HepG2 (cell line): ENCODE measurements at regions not wholly inside any gene's neighbourhood (a gene's known extent, or its start where the extent isn't known, plus 50 kb on each side); places are given as distances from the start of the nearest gene placed in this dataset.

Experiments
- BCL6 ChIP-seq: IDR thresholded peaks from 2 replicates; pipeline ENCODE4 v1.6.1; 2016; ENCODE audit warnings: missing genetic modification reagents, missing compliant biosample characterization
- CBFB ChIP-seq: sonication (generic); formaldehyde crosslinking; IDR thresholded peaks from 2 replicates; pipeline ENCODE4 v1.4.0; 2020; ENCODE audit warnings: missing genetic modification reagents
- EED ChIP-seq: sonication (generic); formaldehyde crosslinking; IDR thresholded peaks from 2 replicates; pipeline ENCODE4 v1.5.0; 2020; ENCODE audit warnings: mild to moderate bottlenecking, missing genetic modification reagents
- ELF3 ChIP-seq: IDR thresholded peaks from 2 replicates; pipeline ENCODE4 v1.6.1; 2016; ENCODE audit warnings: missing genetic modification reagents, missing compliant biosample characterization
- HNF4G ChIP-seq, 2 experiments: sonication (generic) in 1 of 2; formaldehyde crosslinking in 1 of 2; IDR thresholded peaks; 2 replicates each; pipeline versions ENCODE4 v1.4.0 to v1.6.1; 2011 to 2020; ENCODE audit warnings: borderline replicate concordance in 2 of 2, low read depth in 2 of 2, mild to moderate bottlenecking in 2 of 2, low read length in 1 of 2, missing genetic modification reagents in 1 of 2, moderate library complexity in 1 of 2
- IKZF4 ChIP-seq: sonication (generic); formaldehyde crosslinking; IDR thresholded peaks from 2 replicates; pipeline ENCODE4 v1.5.1; 2020; ENCODE audit warnings: borderline replicate concordance, mild to moderate bottlenecking, low read depth, missing genetic modification reagents; ENCODE audit errors: not compliant biosample characterization
- MIER2 ChIP-seq: IDR thresholded peaks from 2 replicates; pipeline ENCODE4 v1.6.1; 2016; ENCODE audit warnings: missing biosample characterization, missing genetic modification reagents
- PAX8 ChIP-seq: sonication (generic); formaldehyde crosslinking; IDR thresholded peaks from 2 replicates; pipeline ENCODE4 v1.8.0; 2022; ENCODE audit warnings: mild to moderate bottlenecking, missing genetic modification reagents, borderline replicate concordance
- PREB ChIP-seq: sonication (generic); formaldehyde crosslinking; IDR thresholded peaks from 2 replicates; pipeline ENCODE4 v1.4.0; 2020; ENCODE audit warnings: missing genetic modification reagents
- RFX5 ChIP-seq: IDR thresholded peaks from 2 replicates; pipeline ENCODE4 v1.6.1; 2011; ENCODE audit warnings: low read depth, low read length, improper control_type of control experiment
- SAP130 ChIP-seq: IDR thresholded peaks from 2 replicates; pipeline ENCODE4 v1.6.1; 2016; ENCODE audit warnings: low read depth
- SMYD3 ChIP-seq: sonication (generic); formaldehyde crosslinking; IDR thresholded peaks from 2 replicates; pipeline ENCODE4 v1.8.1; 2023; ENCODE audit warnings: mild to moderate bottlenecking, missing genetic modification reagents
- SOX13 ChIP-seq, 3 experiments: fragments of 450-650 bp in 1 of 3; sonication (generic) in 1 of 3; formaldehyde crosslinking in 1 of 3; IDR thresholded peaks in 2 of 3; conservative IDR thresholded peaks in 1 of 3; 2 replicates each; pipeline versions ENCODE4 v1.5.0 to v1.6.1; 2016 to 2020; ENCODE audit warnings: antibody characterized with exemption in 1 of 3, mild to moderate bottlenecking in 1 of 3, missing compliant biosample characterization in 1 of 3, missing genetic modification reagents in 1 of 3, moderate library complexity in 1 of 3
- SOX5 ChIP-seq: IDR thresholded peaks from 2 replicates; pipeline ENCODE4 v1.6.1; 2016; ENCODE audit warnings: borderline replicate concordance
- SOX6 ChIP-seq, 2 experiments: fragments of 450-650 bp in 1 of 2; sonication (generic) in 1 of 2; formaldehyde crosslinking in 1 of 2; IDR thresholded peaks; 2 replicates each; pipeline versions ENCODE4 v1.4.0 to v1.6.1; 2017 to 2020; ENCODE audit warnings: antibody characterized with exemption in 1 of 2, mild to moderate bottlenecking in 1 of 2, missing genetic modification reagents in 1 of 2
- TOE1 ChIP-seq: sonication (generic); formaldehyde crosslinking; IDR thresholded peaks from 2 replicates; pipeline ENCODE4 v1.4.0; 2020; ENCODE audit warnings: mild to moderate bottlenecking, missing genetic modification reagents
- ZEB1 ChIP-seq: IDR thresholded peaks from 2 replicates; pipeline ENCODE4 v1.6.1; 2012; ENCODE audit warnings: mild to moderate bottlenecking, low read depth, inconsistent platforms; ENCODE audit not compliant: insufficient replicate concordance
- ZNF331 ChIP-seq: sonication (generic); formaldehyde crosslinking; IDR thresholded peaks from 2 replicates; pipeline ENCODE4 v1.4.0; 2020; ENCODE audit warnings: missing genetic modification reagents
- ZNF580 ChIP-seq: IDR thresholded peaks from 2 replicates; pipeline ENCODE4 v1.6.1; 2016; ENCODE audit warnings: low read depth, borderline replicate concordance
- ZNF678 ChIP-seq: sonication (generic); formaldehyde crosslinking; IDR thresholded peaks from 2 replicates; pipeline ENCODE4 v1.4.0; 2020; ENCODE audit warnings: mild to moderate bottlenecking, missing genetic modification reagents
- ZNF761 ChIP-seq: sonication (generic); formaldehyde crosslinking; conservative IDR thresholded peaks from 2 replicates; pipeline ENCODE4 v1.4.0; 2020; ENCODE audit warnings: mild to moderate bottlenecking, missing genetic modification reagents
- TF ChIP-seq, protein P1 (sequence below): sonication (generic); formaldehyde crosslinking; IDR thresholded peaks from 2 replicates; pipeline ENCODE4 v1.5.0; 2020; ENCODE audit warnings: mild to moderate bottlenecking, missing genetic modification reagents, borderline replicate concordance

GRCh38 chr1:93813076-93813475 is 65.9 kb downstream of the DNTTIP2 start (continued):
- no peak for TF ChIP-seq SOX6 (IDR thresholded peaks at IDR 0.05)
- peak; percentile 37; the same call in 1 of the 2 replicates for TF ChIP-seq SOX6 (CRISPR knock-in tag; IDR thresholded peaks at IDR 0.05)
- TF ChIP-seq, protein P1, sequence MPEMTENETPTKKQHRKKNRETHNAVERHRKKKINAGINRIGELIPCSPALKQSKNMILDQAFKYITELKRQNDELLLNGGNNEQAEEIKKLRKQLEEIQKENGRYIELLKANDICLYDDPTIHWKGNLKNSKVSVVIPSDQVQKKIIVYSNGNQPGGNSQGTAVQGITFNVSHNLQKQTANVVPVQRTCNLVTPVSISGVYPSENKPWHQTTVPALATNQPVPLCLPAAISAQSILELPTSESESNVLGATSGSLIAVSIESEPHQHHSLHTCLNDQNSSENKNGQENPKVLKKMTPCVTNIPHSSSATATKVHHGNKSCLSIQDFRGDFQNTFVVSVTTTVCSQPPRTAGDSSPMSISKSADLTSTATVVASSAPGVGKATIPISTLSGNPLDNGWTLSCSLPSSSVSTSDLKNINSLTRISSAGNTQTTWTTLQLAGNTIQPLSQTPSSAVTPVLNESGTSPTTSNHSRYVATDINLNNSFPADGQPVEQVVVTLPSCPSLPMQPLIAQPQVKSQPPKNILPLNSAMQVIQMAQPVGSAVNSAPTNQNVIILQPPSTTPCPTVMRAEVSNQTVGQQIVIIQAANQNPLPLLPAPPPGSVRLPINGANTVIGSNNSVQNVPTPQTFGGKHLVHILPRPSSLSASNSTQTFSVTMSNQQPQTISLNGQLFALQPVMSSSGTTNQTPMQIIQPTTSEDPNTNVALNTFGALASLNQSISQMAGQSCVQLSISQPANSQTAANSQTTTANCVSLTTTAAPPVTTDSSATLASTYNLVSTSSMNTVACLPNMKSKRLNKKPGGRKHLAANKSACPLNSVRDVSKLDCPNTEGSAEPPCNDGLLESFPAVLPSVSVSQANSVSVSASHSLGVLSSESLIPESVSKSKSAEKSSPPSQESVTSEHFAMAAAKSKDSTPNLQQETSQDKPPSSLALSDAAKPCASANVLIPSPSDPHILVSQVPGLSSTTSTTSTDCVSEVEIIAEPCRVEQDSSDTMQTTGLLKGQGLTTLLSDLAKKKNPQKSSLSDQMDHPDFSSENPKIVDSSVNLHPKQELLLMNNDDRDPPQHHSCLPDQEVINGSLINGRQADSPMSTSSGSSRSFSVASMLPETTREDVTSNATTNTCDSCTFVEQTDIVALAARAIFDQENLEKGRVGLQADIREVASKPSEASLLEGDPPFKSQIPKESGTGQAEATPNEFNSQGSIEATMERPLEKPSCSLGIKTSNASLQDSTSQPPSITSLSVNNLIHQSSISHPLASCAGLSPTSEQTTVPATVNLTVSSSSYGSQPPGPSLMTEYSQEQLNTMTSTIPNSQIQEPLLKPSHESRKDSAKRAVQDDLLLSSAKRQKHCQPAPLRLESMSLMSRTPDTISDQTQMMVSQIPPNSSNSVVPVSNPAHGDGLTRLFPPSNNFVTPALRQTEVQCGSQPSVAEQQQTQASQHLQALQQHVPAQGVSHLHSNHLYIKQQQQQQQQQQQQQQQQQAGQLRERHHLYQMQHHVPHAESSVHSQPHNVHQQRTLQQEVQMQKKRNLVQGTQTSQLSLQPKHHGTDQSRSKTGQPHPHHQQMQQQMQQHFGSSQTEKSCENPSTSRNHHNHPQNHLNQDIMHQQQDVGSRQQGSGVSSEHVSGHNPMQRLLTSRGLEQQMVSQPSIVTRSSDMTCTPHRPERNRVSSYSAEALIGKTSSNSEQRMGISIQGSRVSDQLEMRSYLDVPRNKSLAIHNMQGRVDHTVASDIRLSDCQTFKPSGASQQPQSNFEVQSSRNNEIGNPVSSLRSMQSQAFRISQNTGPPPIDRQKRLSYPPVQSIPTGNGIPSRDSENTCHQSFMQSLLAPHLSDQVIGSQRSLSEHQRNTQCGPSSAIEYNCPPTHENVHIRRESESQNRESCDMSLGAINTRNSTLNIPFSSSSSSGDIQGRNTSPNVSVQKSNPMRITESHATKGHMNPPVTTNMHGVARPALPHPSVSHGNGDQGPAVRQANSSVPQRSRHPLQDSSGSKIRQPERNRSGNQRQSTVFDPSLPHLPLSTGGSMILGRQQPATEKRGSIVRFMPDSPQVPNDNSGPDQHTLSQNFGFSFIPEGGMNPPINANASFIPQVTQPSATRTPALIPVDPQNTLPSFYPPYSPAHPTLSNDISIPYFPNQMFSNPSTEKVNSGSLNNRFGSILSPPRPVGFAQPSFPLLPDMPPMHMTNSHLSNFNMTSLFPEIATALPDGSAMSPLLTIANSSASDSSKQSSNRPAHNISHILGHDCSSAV (CRISPR knock-in tag): no peak
- no peak for TF ChIP-seq ZNF761
- TF ChIP-seq ZNF678 (CRISPR knock-in tag): no peak
- TF ChIP-seq ZNF580: no peak
- TF ChIP-seq MIER2: no peak
- TF ChIP-seq ELF3 (CRISPR knock-in tag): no peak
- TF ChIP-seq ZEB1: peak; percentile 66
- no peak for TF ChIP-seq SOX13 (IDR thresholded peaks at IDR 0.05)
- TF ChIP-seq SOX13 (CRISPR knock-in tag; conservative IDR thresholded peaks at IDR 0.05 in 1 of 2, IDR thresholded peaks at IDR 0.05 in 1 of 2): peak in 1 of 2 experiments; percentile 36; a peak in 1 of 4 replicates
- 0 out of 2 replicates have a peak, but pooled peaks have one; percentile 5 for TF ChIP-seq SAP130 (CRISPR knock-in tag)
- no peak for TF ChIP-seq TOE1 (CRISPR knock-in tag)
- peak; percentile 14; the same call in 1 of the 2 replicates for TF ChIP-seq SOX5 (CRISPR knock-in tag)
- TF ChIP-seq PREB: no peak
- peak; percentile 43; the same call in 1 of the 2 replicates for TF ChIP-seq BCL6
- TF ChIP-seq RFX5: no peak
- no peak for TF ChIP-seq SMYD3
- TF ChIP-seq CBFB (CRISPR knock-in tag): no peak
- TF ChIP-seq HNF4G (IDR thresholded peaks at IDR 0.05; ENCODE audit: borderline replicate concordance, low read depth, low read length): peak; percentile 36; the same call in 1 of the 2 replicates
- no peak for TF ChIP-seq HNF4G (CRISPR knock-in tag; IDR thresholded peaks at IDR 0.05; ENCODE audit: borderline replicate concordance, low read depth)
- no peak for TF ChIP-seq ZNF331 (CRISPR knock-in tag)
- TF ChIP-seq PAX8 (CRISPR knock-in tag): no peak
- TF ChIP-seq EED (CRISPR knock-in tag): no peak
- TF ChIP-seq IKZF4 (CRISPR knock-in tag): no peak
